ENCODE measurements at regions not wholly inside any gene's neighbourhood (a gene's known extent, or its start where the extent isn't known, plus 50 kb on each side); places are given as distances from the start of the nearest gene placed in this dataset.
"Not testable (repeated sequence)": the region's sequence is repeated elsewhere in the genome, so short reads cannot be mapped to it uniquely, and the experiment has no call there.

DNA sequence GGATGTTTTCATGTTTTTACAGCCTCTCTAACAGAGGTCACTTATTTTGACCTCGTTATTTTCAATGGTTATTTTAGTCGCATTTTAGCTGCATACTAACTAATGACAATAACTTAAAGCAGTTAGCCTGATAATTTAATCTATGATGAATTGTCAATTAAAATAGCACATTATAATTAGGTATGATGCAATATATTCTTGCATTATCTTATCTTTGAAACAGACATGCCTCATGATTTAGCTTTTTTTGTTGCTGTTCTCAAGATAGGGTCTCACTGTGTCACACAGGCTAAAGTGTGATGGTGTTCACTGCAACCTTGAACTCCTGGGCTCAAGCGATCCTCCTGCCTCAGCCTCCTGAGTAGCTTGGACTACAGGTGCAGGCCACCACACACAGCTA is 126.4 kb downstream of the KBTBD2 start:
- Histone ChIP-seq H3K4me3 (ENCODE audit: insufficient read depth, low read depth, low read length) (no peak overlapping the region), H3K36me3 (ENCODE audit: control insufficient read depth, insufficient read depth, low read length) (no peaks in the 10 kb centered on the region), H3K27ac (ENCODE audit: insufficient read depth, low read depth, low read length, poor library complexity, severe bottlenecking) (no peak overlapping the region), H3K27me3 (ENCODE audit: control insufficient read depth, insufficient read depth, low read length, poor library complexity, severe bottlenecking) (peaks cover 46% of the 10 kb centered on the region), H3K4me1 (ENCODE audit: control insufficient read depth, insufficient read depth, low read length) (no peaks in the 10 kb centered on the region), H3K9me3 (ENCODE audit: control insufficient read depth, low read length) (no peaks in the 10 kb centered on the region)
- WGBS, 2 experiments, result 79 to 84% methylated on average over 1 to 3 of the region's 3 CpGs

DNA sequence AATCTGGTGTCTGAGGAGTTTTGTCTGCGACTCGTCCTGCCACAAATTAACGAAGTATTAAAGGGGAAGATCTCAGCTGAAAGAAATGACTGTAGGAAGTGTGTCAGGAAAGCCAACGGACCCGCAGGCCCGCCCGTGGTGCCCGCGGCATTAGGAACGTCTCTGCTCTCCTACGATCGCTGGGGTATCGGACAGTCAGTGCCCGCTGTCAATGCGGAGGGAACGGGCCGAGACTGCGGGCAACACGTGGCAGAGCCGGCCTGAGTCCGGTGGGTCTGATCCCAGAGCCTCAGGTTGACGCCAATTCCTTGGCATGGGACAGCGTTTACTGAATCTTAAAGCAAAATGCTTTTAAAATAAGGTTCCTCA is 128.7 kb downstream of the KBTBD2 start:
- Histone ChIP-seq H3K4me3 (ENCODE audit: insufficient read depth, low read depth, low read length) (no peak overlapping the region), H3K27me3 (ENCODE audit: control insufficient read depth, insufficient read depth, low read length, poor library complexity, severe bottlenecking) (peaks cover 49% of the 10 kb centered on the region), H3K27ac (ENCODE audit: insufficient read depth, low read depth, low read length, poor library complexity, severe bottlenecking) (no peak overlapping the region), H3K9me3 (ENCODE audit: control insufficient read depth, low read length) (no peaks in the 10 kb centered on the region), H3K4me1 (ENCODE audit: control insufficient read depth, insufficient read depth, low read length) (no peaks in the 10 kb centered on the region), H3K36me3 (ENCODE audit: control insufficient read depth, insufficient read depth, low read length) (no peaks in the 10 kb centered on the region)
- 66 to 68% methylated on average over 23 of the region's 23 CpGs for WGBS, 2 experiments

DNA sequence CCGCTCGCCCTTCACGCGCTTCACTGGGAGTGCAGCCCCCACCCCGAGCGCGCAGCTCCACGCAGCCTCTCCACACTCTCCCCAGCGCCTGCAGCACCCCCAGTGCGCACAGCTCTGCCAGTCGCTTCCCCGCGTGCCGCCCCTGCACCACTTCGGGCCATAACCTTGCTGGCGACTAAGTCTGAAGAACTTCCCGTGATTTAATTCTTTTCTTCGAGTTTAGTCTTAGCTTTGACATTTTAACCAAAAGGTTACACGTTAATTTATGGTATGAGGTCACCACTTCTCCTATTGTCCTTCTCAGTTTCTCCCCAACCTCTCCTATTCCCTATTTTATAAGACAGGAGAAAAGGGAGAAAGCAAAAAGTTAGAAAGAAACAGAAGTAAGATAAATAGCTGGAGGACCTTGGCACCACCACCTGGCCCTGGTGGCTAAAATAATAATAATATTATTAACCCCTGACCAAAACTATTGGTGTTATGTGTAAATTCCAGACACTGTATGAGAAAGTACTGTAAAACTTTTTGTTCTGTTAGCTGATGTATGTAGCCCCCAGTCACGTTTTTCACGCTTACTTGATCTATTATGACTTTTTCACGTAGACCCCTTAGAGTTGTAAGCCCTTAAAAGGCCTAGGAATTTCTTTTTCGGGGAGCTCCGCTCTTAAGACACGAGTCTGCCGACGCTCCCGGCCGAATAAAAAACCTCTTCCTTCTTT is 129.2 kb downstream of the KBTBD2 start:
- H3K4me1 ChIP-seq (ENCODE audit: control insufficient read depth, insufficient read depth, low read length); H3K4me3 ChIP-seq (ENCODE audit: insufficient read depth, low read depth, low read length); H3K9me3 ChIP-seq (ENCODE audit: control insufficient read depth, low read length); H3K36me3 ChIP-seq (ENCODE audit: control insufficient read depth, insufficient read depth, low read length); H3K27ac ChIP-seq (ENCODE audit: insufficient read depth, low read depth, low read length, poor library complexity, severe bottlenecking): not testable (repeated sequence)
- WGBS, 2 experiments, result 64 to 73% methylated on average over 28 to 29 of the region's 29 CpGs
- H3K27me3 ChIP-seq (ENCODE audit: control insufficient read depth, insufficient read depth, low read length, poor library complexity, severe bottlenecking), result peaks cover 49% of the 10 kb centered on the region

DNA sequence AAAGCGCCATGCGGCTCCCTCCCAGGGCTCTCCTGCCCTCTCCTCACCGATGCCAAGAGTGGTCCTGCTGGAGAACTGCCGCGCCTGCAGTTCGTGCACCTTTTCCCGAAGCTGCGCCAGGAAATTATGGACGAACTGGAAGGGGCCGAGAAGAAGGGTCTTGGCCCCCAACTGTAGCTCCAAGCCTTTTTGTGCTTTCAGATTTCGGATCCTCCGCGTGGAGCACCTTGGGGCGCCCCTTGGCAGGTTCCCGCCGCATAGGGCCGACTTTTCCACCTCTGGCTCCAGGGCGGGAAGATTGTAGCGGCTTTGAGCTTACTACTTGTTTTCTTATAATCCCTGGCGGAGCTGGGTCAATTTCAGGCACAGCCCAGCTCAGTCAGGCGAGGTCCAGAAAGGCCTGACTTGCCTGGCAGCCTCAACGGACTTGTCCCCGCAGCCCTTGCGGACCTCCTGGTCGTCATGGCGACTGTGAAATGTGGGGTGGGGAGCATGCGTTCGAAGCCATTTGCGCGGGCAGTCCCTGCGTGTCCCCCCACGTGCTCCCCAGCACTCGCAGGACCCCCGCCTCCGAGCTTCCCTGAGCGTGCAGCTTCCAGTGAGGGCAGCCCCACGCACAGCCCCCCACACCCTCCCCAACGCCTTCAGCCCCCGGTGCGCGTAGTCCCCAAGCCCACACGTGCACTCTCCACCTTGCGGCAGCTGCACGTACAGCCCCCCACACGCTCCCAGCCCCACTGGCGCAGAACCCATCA is 129.9 kb downstream of the KBTBD2 start:
- WGBS, 2 experiments, result 68 to 69% methylated on average over 46 of the region's 46 CpGs
- H3K27me3 ChIP-seq (ENCODE audit: control insufficient read depth, insufficient read depth, low read length, poor library complexity, severe bottlenecking), result peaks cover 49% of the 10 kb centered on the region
- H3K4me3 ChIP-seq (ENCODE audit: insufficient read depth, low read depth, low read length), result no peak overlapping the region
- no peaks in the 10 kb centered on the region for H3K9me3 ChIP-seq (ENCODE audit: control insufficient read depth, low read length)
- no peaks in the 10 kb centered on the region for H3K4me1 ChIP-seq (ENCODE audit: control insufficient read depth, insufficient read depth, low read length)
- no peak overlapping the region for H3K27ac ChIP-seq (ENCODE audit: insufficient read depth, low read depth, low read length, poor library complexity, severe bottlenecking)
- no peaks in the 10 kb centered on the region for H3K36me3 ChIP-seq (ENCODE audit: control insufficient read depth, insufficient read depth, low read length)

DNA sequence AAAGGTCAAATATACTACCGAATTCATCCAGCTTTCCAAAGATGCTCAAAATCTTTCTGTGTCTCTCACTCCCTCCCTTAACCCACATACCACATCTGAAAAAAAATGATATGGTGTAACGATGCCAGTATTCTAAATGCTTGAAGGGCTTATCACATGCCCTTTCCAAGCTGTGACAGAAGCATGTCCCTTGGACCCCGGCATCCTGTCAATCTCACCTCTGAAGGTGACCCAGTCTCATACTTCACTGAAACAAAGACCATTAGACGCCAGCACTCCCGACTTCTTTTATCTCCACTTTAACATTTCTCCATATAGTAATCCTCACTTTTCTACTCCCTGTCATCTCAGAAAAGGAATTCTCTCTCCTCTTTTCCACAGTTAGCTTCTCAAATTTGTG is 130.8 kb downstream of the KBTBD2 start:
- H3K27me3 ChIP-seq (ENCODE audit: control insufficient read depth, insufficient read depth, low read length, poor library complexity, severe bottlenecking), result peaks cover 49% of the 10 kb centered on the region
- H3K4me3 ChIP-seq (ENCODE audit: insufficient read depth, low read depth, low read length); H3K4me1 ChIP-seq (ENCODE audit: control insufficient read depth, insufficient read depth, low read length); H3K9me3 ChIP-seq (ENCODE audit: control insufficient read depth, low read length); H3K27ac ChIP-seq (ENCODE audit: insufficient read depth, low read depth, low read length, poor library complexity, severe bottlenecking); H3K36me3 ChIP-seq (ENCODE audit: control insufficient read depth, insufficient read depth, low read length): not testable (repeated sequence)
- 85 to 90% methylated on average over 3 to 4 of the region's 5 CpGs for WGBS, 2 experiments

DNA sequence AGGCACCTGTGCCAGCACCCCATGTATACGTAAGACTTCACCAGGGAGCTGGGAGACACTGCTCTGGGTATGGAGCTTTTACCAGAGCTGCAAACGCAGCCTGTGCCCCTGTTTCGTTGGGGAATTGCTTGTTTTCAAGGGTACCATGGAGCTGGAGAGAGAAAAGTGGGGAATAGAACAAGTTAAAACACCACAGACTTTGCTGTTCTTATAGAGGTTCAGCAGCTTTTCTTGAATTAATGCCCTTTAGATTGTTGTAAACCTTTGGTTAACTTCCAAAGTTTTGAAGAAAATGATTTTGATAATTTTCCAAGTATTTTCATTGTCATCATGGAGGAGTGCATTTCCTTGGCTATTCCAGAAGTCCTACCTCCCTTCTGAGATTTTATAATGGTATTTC is 131.7 kb downstream of the KBTBD2 start:
- not testable (repeated sequence) for H3K9me3 ChIP-seq (ENCODE audit: control insufficient read depth, low read length); H3K4me3 ChIP-seq (ENCODE audit: insufficient read depth, low read depth, low read length); H3K27ac ChIP-seq (ENCODE audit: insufficient read depth, low read depth, low read length, poor library complexity, severe bottlenecking); H3K4me1 ChIP-seq (ENCODE audit: control insufficient read depth, insufficient read depth, low read length); H3K36me3 ChIP-seq (ENCODE audit: control insufficient read depth, insufficient read depth, low read length)
- H3K27me3 ChIP-seq (ENCODE audit: control insufficient read depth, insufficient read depth, low read length, poor library complexity, severe bottlenecking), result peaks cover 49% of the 10 kb centered on the region
- 82 to 87% methylated on average over 3 of the region's 3 CpGs for WGBS, 2 experiments

DNA sequence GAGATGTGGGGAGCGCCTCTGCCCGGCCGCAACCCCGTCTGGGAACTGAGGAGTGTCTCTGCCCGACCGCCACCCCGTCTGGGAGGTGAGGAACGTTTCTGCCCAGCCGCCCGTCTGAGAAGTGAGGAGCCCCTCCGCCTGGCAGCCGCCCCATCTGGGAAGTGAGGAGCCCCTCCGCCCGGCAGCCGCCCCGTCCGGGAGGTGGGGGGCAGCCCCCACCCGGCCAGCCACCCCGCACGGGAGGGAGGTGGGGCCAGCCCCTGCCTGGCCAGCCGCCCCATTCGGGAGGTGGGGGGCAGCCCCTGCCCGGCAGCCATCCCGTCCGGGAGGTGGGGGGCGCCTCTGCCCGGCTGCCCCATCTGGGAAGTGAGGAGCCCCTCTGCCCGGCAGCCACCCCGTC is 137.7 kb downstream of the KBTBD2 start:
- H3K36me3 ChIP-seq (ENCODE audit: control insufficient read depth, insufficient read depth, low read length); H3K4me1 ChIP-seq (ENCODE audit: control insufficient read depth, insufficient read depth, low read length); H3K9me3 ChIP-seq (ENCODE audit: control insufficient read depth, low read length); H3K27me3 ChIP-seq (ENCODE audit: control insufficient read depth, insufficient read depth, low read length, poor library complexity, severe bottlenecking); H3K4me3 ChIP-seq (ENCODE audit: insufficient read depth, low read depth, low read length); H3K27ac ChIP-seq (ENCODE audit: insufficient read depth, low read depth, low read length, poor library complexity, severe bottlenecking): not testable (repeated sequence)
- 95% methylated on average over 29 of the region's 29 CpGs for WGBS, 2 experiments

DNA sequence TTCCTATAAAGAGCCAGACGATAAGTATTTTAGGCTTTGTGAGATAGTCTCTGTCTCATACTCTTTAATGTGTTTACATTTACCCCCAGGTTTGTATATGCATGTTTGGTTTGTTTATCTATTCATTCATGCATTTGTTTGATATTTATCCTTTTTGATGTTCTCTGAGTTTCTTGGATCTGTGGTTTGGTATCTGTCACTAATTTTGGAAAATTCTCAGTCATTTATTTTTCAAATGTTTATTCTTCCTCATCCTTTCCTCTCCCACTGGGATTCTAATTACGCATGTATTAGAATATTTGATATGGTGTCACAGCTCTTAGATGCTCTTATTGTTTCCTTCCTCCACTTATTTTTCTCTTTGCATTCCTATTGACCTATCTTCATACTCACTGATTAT is 143.2 kb downstream of the KBTBD2 start:
- H3K9me3 ChIP-seq (ENCODE audit: control insufficient read depth, low read length); H3K36me3 ChIP-seq (ENCODE audit: control insufficient read depth, insufficient read depth, low read length); H3K4me1 ChIP-seq (ENCODE audit: control insufficient read depth, insufficient read depth, low read length); H3K27ac ChIP-seq (ENCODE audit: insufficient read depth, low read depth, low read length, poor library complexity, severe bottlenecking); H3K27me3 ChIP-seq (ENCODE audit: control insufficient read depth, insufficient read depth, low read length, poor library complexity, severe bottlenecking); H3K4me3 ChIP-seq (ENCODE audit: insufficient read depth, low read depth, low read length): not testable (repeated sequence)
- 100% methylated on average over 1 of the region's 2 CpGs; no CpG with 5 or more reads in 1 of the 2 experiments for WGBS, 2 experiments

DNA sequence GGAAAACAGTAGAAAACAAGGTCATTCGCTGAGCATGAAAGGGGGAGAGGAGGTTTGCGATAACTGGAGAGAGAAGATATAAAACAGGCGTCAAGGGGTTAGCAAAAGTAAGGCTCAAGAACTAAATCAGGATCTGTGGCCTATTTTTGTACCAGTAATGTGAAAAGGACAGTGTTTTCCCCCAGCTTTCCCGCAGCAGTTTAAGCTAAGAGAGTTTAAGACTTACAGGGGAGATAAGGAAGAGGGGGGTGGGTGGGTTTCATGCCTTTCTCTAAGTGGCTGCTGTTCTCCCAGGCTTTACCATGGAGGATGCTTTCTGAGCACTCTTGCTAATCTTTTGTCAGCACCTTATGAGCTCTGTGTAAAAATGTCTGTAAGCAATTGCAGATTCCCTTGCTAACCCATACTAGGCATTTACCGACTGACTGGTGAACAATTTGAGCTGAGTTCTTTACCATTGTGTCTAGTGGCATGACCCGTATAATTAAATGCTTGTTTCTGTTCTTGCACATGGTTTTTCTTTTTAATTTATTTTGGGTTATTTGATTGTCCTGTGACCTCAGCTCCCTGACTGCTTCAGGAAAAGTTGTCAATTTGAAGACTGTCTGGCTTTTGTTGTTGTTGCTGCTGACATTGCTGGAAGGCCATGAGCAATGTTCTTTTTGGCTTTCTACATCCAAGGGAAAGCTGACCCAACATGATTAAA is 144.0 kb downstream of the KBTBD2 start:
- not testable (repeated sequence) for H3K9me3 ChIP-seq (ENCODE audit: control insufficient read depth, low read length); H3K27me3 ChIP-seq (ENCODE audit: control insufficient read depth, insufficient read depth, low read length, poor library complexity, severe bottlenecking); H3K27ac ChIP-seq (ENCODE audit: insufficient read depth, low read depth, low read length, poor library complexity, severe bottlenecking); H3K36me3 ChIP-seq (ENCODE audit: control insufficient read depth, insufficient read depth, low read length); H3K4me1 ChIP-seq (ENCODE audit: control insufficient read depth, insufficient read depth, low read length); H3K4me3 ChIP-seq (ENCODE audit: insufficient read depth, low read depth, low read length)
- 87 to 90% methylated on average over 6 of the region's 6 CpGs for WGBS, 2 experiments

DNA sequence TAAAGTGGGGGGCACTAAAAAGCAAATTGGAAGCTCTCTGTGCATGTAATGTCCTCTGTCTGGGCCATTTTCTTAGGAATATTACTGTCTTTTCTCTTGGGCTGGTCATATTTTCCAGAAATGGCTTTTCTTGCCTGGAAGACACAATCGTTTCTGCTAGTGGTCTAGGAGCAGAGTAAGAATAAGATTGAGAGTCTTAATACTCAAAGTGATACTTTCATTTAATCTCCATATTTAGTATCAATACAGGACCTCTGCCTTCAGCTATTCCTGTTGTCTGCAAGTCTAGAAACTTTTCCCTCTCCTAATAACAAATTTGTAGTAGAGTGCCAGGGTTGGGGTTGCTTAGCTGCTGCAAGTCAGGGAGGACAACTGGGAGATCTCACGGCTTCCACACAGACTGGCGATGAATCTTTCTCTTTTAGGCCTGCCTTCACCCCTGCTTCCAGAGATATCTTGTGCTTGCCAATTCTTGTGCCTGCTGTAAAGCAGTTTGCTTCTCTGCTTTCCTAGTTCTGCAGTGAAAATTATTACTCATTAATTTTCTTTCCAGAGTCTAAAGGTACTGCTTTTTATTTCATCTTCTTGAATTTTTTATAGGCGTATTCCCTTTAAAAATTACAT is 149.6 kb downstream of the KBTBD2 start:
- not testable (repeated sequence) for H3K27ac ChIP-seq (ENCODE audit: insufficient read depth, low read depth, low read length, poor library complexity, severe bottlenecking); H3K9me3 ChIP-seq (ENCODE audit: control insufficient read depth, low read length); H3K27me3 ChIP-seq (ENCODE audit: control insufficient read depth, insufficient read depth, low read length, poor library complexity, severe bottlenecking); H3K4me3 ChIP-seq (ENCODE audit: insufficient read depth, low read depth, low read length); H3K36me3 ChIP-seq (ENCODE audit: control insufficient read depth, insufficient read depth, low read length); H3K4me1 ChIP-seq (ENCODE audit: control insufficient read depth, insufficient read depth, low read length)
- WGBS, 2 experiments, result 90 to 97% methylated on average over 2 of the region's 4 CpGs

Data from ectodermal cell (in vitro differentiated cells).